ENCODE measurements at regions not wholly inside any gene's neighbourhood (a gene's known extent, or its start where the extent isn't known, plus 50 kb on each side); places are given as distances from the start of the nearest gene placed in this dataset.

GRCh38 chr7:34333925-34334324 is 324.1 kb upstream of the NPSR1 start:
- TF ChIP-seq EZH2 (IDR thresholded peaks at IDR 0.05; ENCODE audit: borderline replicate concordance), result no peak
- TF ChIP-seq EZH2phosphoT487 (IDR thresholded peaks at IDR 0.05; ENCODE audit: low read depth, severe bottlenecking, unreplicated experiment), result no peak
- TF ChIP-seq CTCF (IDR thresholded peaks at IDR 0.05; ENCODE audit: poor library complexity), result no peak
- 84% methylated on average over 4 of the region's 4 CpGs for WGBS (ENCODE audit: low lambda C conversion rate, missing lambda C conversion rate)
- no peaks in the 10 kb centered on the region for H3K9me2 ChIP-seq (replicated peaks; ENCODE audit: insufficient read depth)
- H3K79me2 ChIP-seq, result no peaks in the 10 kb centered on the region
- H3K27ac ChIP-seq, result no peak overlapping the region
- no peak overlapping the region for H3K4me2 ChIP-seq
- H3K27me3 ChIP-seq, result no peaks in the 10 kb centered on the region
- no peaks in the 10 kb centered on the region for H4K20me1 ChIP-seq (ENCODE audit: insufficient read depth, poor library complexity, severe bottlenecking)
- no peak for DNase-seq (ENCODE audit: low spot score)
- H3K36me3 ChIP-seq (replicated peaks; ENCODE audit: insufficient read depth, low read depth), result no peaks in the 10 kb centered on the region
- H2AFZ ChIP-seq, result no peak overlapping the region
- no peaks in the 10 kb centered on the region for H3K9me3 ChIP-seq (ENCODE audit: low read depth)
- H3K4me1 ChIP-seq (ENCODE audit: insufficient read depth), result no peaks in the 10 kb centered on the region
- H3K4me3 ChIP-seq, result no peak overlapping the region

- H3K27ac ChIP-seq, result no peak overlapping the region
- H3K27me3 ChIP-seq, result no peaks in the 10 kb centered on the region
- H3K4me1 ChIP-seq (ENCODE audit: insufficient read depth), result no peaks in the 10 kb centered on the region
- H4K20me1 ChIP-seq (ENCODE audit: insufficient read depth, poor library complexity, severe bottlenecking), result no peaks in the 10 kb centered on the region
- no peak overlapping the region for H2AFZ ChIP-seq
- no peak overlapping the region for H3K4me3 ChIP-seq
- no peak for DNase-seq (ENCODE audit: low spot score)
- no peaks in the 10 kb centered on the region for H3K9me3 ChIP-seq (ENCODE audit: low read depth)
- no peaks in the 10 kb centered on the region for H3K36me3 ChIP-seq (replicated peaks; ENCODE audit: insufficient read depth, low read depth)
- TF ChIP-seq EZH2phosphoT487 (IDR thresholded peaks at IDR 0.05; ENCODE audit: low read depth, severe bottlenecking, unreplicated experiment) (no peak), CTCF (IDR thresholded peaks at IDR 0.05; ENCODE audit: poor library complexity) (no peak), EZH2 (IDR thresholded peaks at IDR 0.05; ENCODE audit: borderline replicate concordance) (no peak)
- no peaks in the 10 kb centered on the region for H3K79me2 ChIP-seq
- WGBS (ENCODE audit: low lambda C conversion rate, missing lambda C conversion rate), result 89% methylated on average over 1 of the region's 1 CpG
- no peaks in the 10 kb centered on the region for H3K9me2 ChIP-seq (replicated peaks; ENCODE audit: insufficient read depth)
- H3K4me2 ChIP-seq, result no peak overlapping the region
Observed at GRCh38 chr7:34337163-34337562, 320.9 kb upstream of the NPSR1 start.

GRCh38 chr7:34338961-34339526 is 319.0 kb upstream of the NPSR1 start:
- Histone ChIP-seq H3K36me3 (replicated peaks; ENCODE audit: insufficient read depth, low read depth) (no peaks in the 10 kb centered on the region), H3K27me3 (no peaks in the 10 kb centered on the region), H3K4me1 (ENCODE audit: insufficient read depth) (no peaks in the 10 kb centered on the region), H3K9me2 (replicated peaks; ENCODE audit: insufficient read depth) (no peaks in the 10 kb centered on the region), H4K20me1 (ENCODE audit: insufficient read depth, poor library complexity, severe bottlenecking) (no peaks in the 10 kb centered on the region), H3K27ac (peak overlapping the region; percentile 68), H3K79me2 (no peaks in the 10 kb centered on the region), H3K4me3 (no peak overlapping the region), H3K4me2 (no peak overlapping the region), H3K9me3 (ENCODE audit: low read depth) (no peaks in the 10 kb centered on the region), H2AFZ (no peak overlapping the region)
- TF ChIP-seq EZH2 (IDR thresholded peaks at IDR 0.05; ENCODE audit: borderline replicate concordance), result no peak
- no peak for TF ChIP-seq CTCF (IDR thresholded peaks at IDR 0.05; ENCODE audit: poor library complexity)
- TF ChIP-seq EZH2phosphoT487 (IDR thresholded peaks at IDR 0.05; ENCODE audit: low read depth, severe bottlenecking, unreplicated experiment), result no peak
- DNase-seq (ENCODE audit: low spot score), result peak; percentile 9
- 65% methylated on average over 3 of the region's 3 CpGs for WGBS (ENCODE audit: low lambda C conversion rate, missing lambda C conversion rate)
